GM06990 (cell line): ENCODE measurements at regions not wholly inside any gene's neighbourhood (a gene's known extent, or its start where the extent isn't known, plus 50 kb on each side); places are given as distances from the start of the nearest gene placed in this dataset.
"Not testable (repeated sequence)": the region's sequence is repeated elsewhere in the genome, so short reads cannot be mapped to it uniquely, and the experiment has no call there.

ENCODE experiments used
- DNase-seq: peaks from one replicate; pipeline ENCODE4 v3.0.0-alpha.2; 2011; ENCODE audit not compliant: insufficient read length; ENCODE audit errors: extremely low read depth
- H3K27me3 ChIP-seq: replicated peaks from 2 replicates; pipeline ENCODE4 v1.6.0; 2011; ENCODE audit warnings: low read length; ENCODE audit not compliant: control insufficient read depth, insufficient read depth
- H3K36me3 ChIP-seq: 2 replicates; pipeline ENCODE4 v1.5.1; 2011; ENCODE audit warnings: low read length; ENCODE audit not compliant: control insufficient read depth, insufficient read depth
- H3K4me3 ChIP-seq: replicated peaks from 2 replicates; pipeline ENCODE4 v1.5.1; 2011; ENCODE audit warnings: low read depth, mild to moderate bottlenecking, control low read depth, low read length
- CTCF ChIP-seq: IDR thresholded peaks from 2 replicates; pipeline ENCODE4 v1.5.1; 2011; ENCODE audit warnings: low read length, control low read depth, mild to moderate bottlenecking, inconsistent platforms; ENCODE audit not compliant: insufficient read depth, poor library complexity, severe bottlenecking

GRCh38 chr7:146057958-146058357 is 58.6 kb upstream of the CNTNAP2 start:
- H3K36me3 ChIP-seq = no peaks in the 10 kb centered on the region
- DNase-seq = no peak
- TF ChIP-seq CTCF = no peak
- H3K4me3 ChIP-seq = no peak overlapping the region
- H3K27me3 ChIP-seq = no peaks in the 10 kb centered on the region

DNA sequence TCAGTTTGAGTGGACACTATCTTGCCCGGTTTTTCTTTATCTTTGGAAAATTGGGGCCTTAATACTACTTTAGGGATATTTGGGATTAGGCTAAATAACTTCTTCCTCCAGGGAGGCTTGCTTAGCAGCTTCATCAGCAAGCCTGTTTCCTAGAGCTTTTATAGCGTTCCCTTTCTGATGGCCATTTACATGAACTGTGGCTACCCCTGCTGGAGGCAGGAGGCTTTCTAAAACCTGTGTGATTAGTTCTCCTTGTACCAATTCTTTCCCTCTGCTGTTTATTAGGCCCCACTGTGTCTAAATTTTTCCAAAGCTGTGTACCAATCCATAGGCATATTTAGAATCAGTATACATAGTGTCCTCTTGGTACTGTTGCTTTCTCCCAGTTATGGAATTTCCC is 61.7 kb upstream of the CNTNAP2 start:
- TF ChIP-seq CTCF = no peak
- no peaks in the 10 kb centered on the region for H3K36me3 ChIP-seq
- H3K4me3 ChIP-seq = no peak overlapping the region
- no peaks in the 10 kb centered on the region for H3K27me3 ChIP-seq
- DNase-seq = no peak

- no peak for TF ChIP-seq CTCF
- no peaks in the 10 kb centered on the region for H3K27me3 ChIP-seq
These were observed 63.1 kb upstream of the CNTNAP2 start for GRCh38 chr7:146053492-146053891.

DNA sequence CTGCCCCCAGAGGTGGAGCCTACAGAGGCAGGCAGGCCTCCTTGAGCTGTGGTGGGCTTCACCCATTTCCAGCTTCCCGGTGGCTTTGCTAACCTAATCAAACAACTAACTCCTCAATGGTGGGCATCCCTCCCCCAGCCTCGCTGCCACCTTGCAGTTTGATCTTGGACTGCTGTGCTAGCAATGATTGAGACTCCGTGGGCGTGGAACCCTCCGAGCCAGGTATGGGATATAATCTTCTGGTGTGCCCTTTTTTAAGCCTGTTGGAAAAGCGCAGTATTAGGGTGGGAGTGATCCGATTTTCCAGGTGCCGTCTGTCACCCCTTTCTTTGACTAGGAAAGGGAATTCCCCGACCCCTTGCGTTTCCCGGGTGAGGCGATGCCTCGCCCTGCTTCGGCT is 73.3 kb upstream of the CNTNAP2 start:
- not testable (repeated sequence) for DNase-seq, H3K4me3 ChIP-seq, H3K27me3 ChIP-seq, H3K36me3 ChIP-seq

More at GRCh38 chr7:146053492-146053891, 63.1 kb upstream of the CNTNAP2 start:
- H3K4me3 ChIP-seq = no peak overlapping the region
- H3K36me3 ChIP-seq = no peaks in the 10 kb centered on the region
- no peak for DNase-seq

GRCh38 chr7:146028251-146028750 is 88.3 kb upstream of the CNTNAP2 start:
- H3K27me3 ChIP-seq = no peaks in the 10 kb centered on the region
- no peak for TF ChIP-seq CTCF
- H3K4me3 ChIP-seq = no peak overlapping the region
- DNase-seq = no peak
- H3K36me3 ChIP-seq = no peaks in the 10 kb centered on the region

- no peak overlapping the region for H3K4me3 ChIP-seq
- no peak for TF ChIP-seq CTCF
- no peaks in the 10 kb centered on the region for H3K36me3 ChIP-seq
- no peaks in the 10 kb centered on the region for H3K27me3 ChIP-seq
- no peak for DNase-seq
These were observed 89.4 kb upstream of the CNTNAP2 start for GRCh38 chr7:146027243-146027642.
